HUES48 (cell line): ENCODE measurements at regions not wholly inside any gene's neighbourhood (a gene's known extent, or its start where the extent isn't known, plus 50 kb on each side); places are given as distances from the start of the nearest gene placed in this dataset.

Experiments
- H3K27ac ChIP-seq: one replicate; pipeline ENCODE4 v1.7.0; 2013; ENCODE audit warnings: low read depth, low read length, inconsistent platforms
- H3K27me3 ChIP-seq: 2 replicates; pipeline ENCODE4 v1.6.1; 2013; ENCODE audit warnings: mild to moderate bottlenecking, low read length; ENCODE audit not compliant: control insufficient read depth, insufficient read depth
- H3K36me3 ChIP-seq: 2 replicates; pipeline ENCODE4 v1.6.1; 2013; ENCODE audit warnings: low read length; ENCODE audit not compliant: control insufficient read depth, insufficient read depth
- H3K4me1 ChIP-seq: 2 replicates; pipeline ENCODE4 v1.6.1; 2013; ENCODE audit warnings: mild to moderate bottlenecking, low read length; ENCODE audit not compliant: control insufficient read depth, insufficient read depth
- H3K4me3 ChIP-seq: 2 replicates; pipeline ENCODE4 v1.5.1; 2013; ENCODE audit warnings: mild to moderate bottlenecking, low read depth, low read length
- H3K9ac ChIP-seq: 2 replicates; pipeline ENCODE4 v1.6.1; 2013; ENCODE audit warnings: mild to moderate bottlenecking, low read depth, low read length, moderate library complexity
- H3K9me3 ChIP-seq: 2 replicates; pipeline ENCODE4 v1.6.1; 2013; ENCODE audit warnings: low read length; ENCODE audit not compliant: control insufficient read depth, insufficient read depth

- no peak overlapping the region for H3K27ac ChIP-seq
- H3K9ac ChIP-seq: no peak overlapping the region
- H3K27me3 ChIP-seq: no peaks in the 10 kb centered on the region
- H3K36me3 ChIP-seq: no peaks in the 10 kb centered on the region
- H3K9me3 ChIP-seq: 0 out of 2 replicates have a peak, but pooled peaks cover 3% of the 10 kb centered on the region
- no peaks in the 10 kb centered on the region for H3K4me1 ChIP-seq
- H3K4me3 ChIP-seq: no peak overlapping the region
These were observed 2384.6 kb upstream of the WWC1 start for GRCh38 chr5:165906871-165907270.

- H3K9ac ChIP-seq: no peak overlapping the region
- no peaks in the 10 kb centered on the region for H3K36me3 ChIP-seq
- H3K4me3 ChIP-seq: no peak overlapping the region
- H3K9me3 ChIP-seq: 0 out of 2 replicates have a peak, but pooled peaks cover 3% of the 10 kb centered on the region
- no peak overlapping the region for H3K27ac ChIP-seq
- H3K4me1 ChIP-seq: no peaks in the 10 kb centered on the region
- H3K27me3 ChIP-seq: no peaks in the 10 kb centered on the region
These were observed 2378.4 kb upstream of the WWC1 start for GRCh38 chr5:165913059-165913458.

- no peaks in the 10 kb centered on the region for H3K9me3 ChIP-seq
- no peaks in the 10 kb centered on the region for H3K36me3 ChIP-seq
- H3K4me1 ChIP-seq: no peaks in the 10 kb centered on the region
- H3K9ac ChIP-seq: no peak overlapping the region
- H3K4me3 ChIP-seq: no peak overlapping the region
- no peaks in the 10 kb centered on the region for H3K27me3 ChIP-seq
- no peak overlapping the region for H3K27ac ChIP-seq
These were observed 2377.0 kb upstream of the WWC1 start for GRCh38 chr5:165914456-165914855.

GRCh38 chr5:165919196-165919595 lies 2372.2 kb upstream of the WWC1 start:
- no peak overlapping the region for H3K4me3 ChIP-seq
- H3K27ac ChIP-seq: no peak overlapping the region
- no peaks in the 10 kb centered on the region for H3K9me3 ChIP-seq
- no peak overlapping the region for H3K9ac ChIP-seq
- no peaks in the 10 kb centered on the region for H3K27me3 ChIP-seq
- H3K36me3 ChIP-seq: no peaks in the 10 kb centered on the region
- H3K4me1 ChIP-seq: no peaks in the 10 kb centered on the region

- Histone ChIP-seq H3K36me3 (no peaks in the 10 kb centered on the region), H3K9me3 (no peaks in the 10 kb centered on the region), H3K4me1 (no peaks in the 10 kb centered on the region), H3K9ac (no peak overlapping the region), H3K27me3 (no peaks in the 10 kb centered on the region), H3K4me3 (no peak overlapping the region), H3K27ac (no peak overlapping the region)
These were observed 2370.8 kb upstream of the WWC1 start for GRCh38 chr5:165920655-165921054.

- Histone ChIP-seq H3K27ac (no peak overlapping the region), H3K9me3 (no peaks in the 10 kb centered on the region), H3K27me3 (no peaks in the 10 kb centered on the region), H3K4me3 (no peak overlapping the region), H3K36me3 (no peaks in the 10 kb centered on the region), H3K9ac (no peak overlapping the region), H3K4me1 (no peaks in the 10 kb centered on the region)
These were observed 2362.5 kb upstream of the WWC1 start for GRCh38 chr5:165928971-165929370.

- Histone ChIP-seq H3K27me3 (no peaks in the 10 kb centered on the region), H3K27ac (no peak overlapping the region), H3K4me1 (no peaks in the 10 kb centered on the region), H3K9me3 (no peaks in the 10 kb centered on the region), H3K9ac (no peak overlapping the region), H3K4me3 (no peak overlapping the region), H3K36me3 (no peaks in the 10 kb centered on the region)
These were observed 2350.9 kb upstream of the WWC1 start for GRCh38 chr5:165940541-165940940.

- no peak overlapping the region for H3K4me3 ChIP-seq
- no peaks in the 10 kb centered on the region for H3K36me3 ChIP-seq
- no peak overlapping the region for H3K27ac ChIP-seq
- H3K27me3 ChIP-seq: no peaks in the 10 kb centered on the region
- peaks cover 3% of the 10 kb centered on the region for H3K9me3 ChIP-seq
- H3K9ac ChIP-seq: no peak overlapping the region
- peaks cover 4% of the 10 kb centered on the region; the same call in 1 of the 2 replicates for H3K4me1 ChIP-seq
These were observed 2334.6 kb upstream of the WWC1 start for GRCh38 chr5:165956854-165957253.

GRCh38 chr5:165981671-165982070 lies 2309.8 kb upstream of the WWC1 start:
- Histone ChIP-seq H3K9ac (no peak overlapping the region), H3K9me3 (no peaks in the 10 kb centered on the region), H3K27me3 (no peaks in the 10 kb centered on the region), H3K4me3 (no peak overlapping the region), H3K27ac (no peak overlapping the region), H3K4me1 (no peaks in the 10 kb centered on the region), H3K36me3 (no peaks in the 10 kb centered on the region)

GRCh38 chr5:165996201-165996875 lies 2295.1 kb upstream of the WWC1 start:
- H3K36me3 ChIP-seq: no peaks in the 10 kb centered on the region
- H3K4me3 ChIP-seq: no peak overlapping the region
- H3K27ac ChIP-seq: no peak overlapping the region
- H3K9ac ChIP-seq: no peak overlapping the region
- peaks cover 10% of the 10 kb centered on the region for H3K4me1 ChIP-seq
- H3K27me3 ChIP-seq: no peaks in the 10 kb centered on the region
- H3K9me3 ChIP-seq: no peaks in the 10 kb centered on the region

GRCh38 chr5:165999693-166000320 lies 2291.6 kb upstream of the WWC1 start:
- Histone ChIP-seq H3K4me3 (no peak overlapping the region), H3K27ac (no peak overlapping the region), H3K9ac (no peak overlapping the region), H3K36me3 (no peaks in the 10 kb centered on the region), H3K4me1 (peaks cover 19% of the 10 kb centered on the region), H3K27me3 (no peaks in the 10 kb centered on the region), H3K9me3 (no peaks in the 10 kb centered on the region)
